Thoracic aorta (tissue), 2 donors: ENCODE measurements at regions not wholly inside any gene's neighbourhood (a gene's known extent, or its start where the extent isn't known, plus 50 kb on each side); places are given as distances from the start of the nearest gene placed in this dataset.

Source experiments
- ATAC-seq: fragments of 150-250 bp; one replicate; pipeline ENCODE4 v1.8.0; 2017; ENCODE audit warnings: low read depth; ENCODE audit not compliant: insufficient number of reproducible peaks, low FRiP score
- DNase-seq: peaks from one replicate; pipeline ENCODE4 v3.0.0-alpha.2; 2020; ENCODE audit warnings: low spot score
- H3K27ac ChIP-seq, 2 donors: fragments of 200-600 bp; sonication (generic); 1 replicate in 1 of 2; 2 replicates in 1 of 2; pipeline ENCODE4 v1.5.1; 2016; ENCODE audit warnings: mild to moderate bottlenecking in 2 of 2, moderate library complexity in 2 of 2
- H3K27me3 ChIP-seq: fragments of 200-600 bp; sonication (generic); replicated peaks from 2 replicates; pipeline ENCODE4 v1.6.0; 2016; ENCODE audit warnings: mild to moderate bottlenecking; ENCODE audit not compliant: insufficient read depth
- H3K36me3 ChIP-seq: fragments of 200-600 bp; sonication (generic); one replicate; pipeline ENCODE4 v1.5.1; 2016
- H3K4me1 ChIP-seq, 2 donors: fragments of 200-600 bp; sonication (generic); 1 replicate in 1 of 2; 2 replicates in 1 of 2; pipeline versions ENCODE4 v1.5.1 to v1.6.0; 2016; ENCODE audit warnings: low read depth in 2 of 2, mild to moderate bottlenecking in 1 of 2; ENCODE audit not compliant: control insufficient read depth in 1 of 2
- H3K4me3 ChIP-seq: fragments of 200-600 bp; sonication (generic); 2 replicates; pipeline ENCODE4 v1.5.1; 2016; ENCODE audit warnings: mild to moderate bottlenecking
- H3K9me3 ChIP-seq: fragments of 200-600 bp; sonication (generic); 2 replicates; pipeline ENCODE4 v1.5.1; 2016
- TF ChIP-seq, protein P1 (sequence below): fragments of 200-600 bp; sonication (generic); IDR thresholded peaks from one replicate; pipeline ENCODE4 v1.5.1; 2019; ENCODE audit warnings: antibody characterized with exemption

DNA sequence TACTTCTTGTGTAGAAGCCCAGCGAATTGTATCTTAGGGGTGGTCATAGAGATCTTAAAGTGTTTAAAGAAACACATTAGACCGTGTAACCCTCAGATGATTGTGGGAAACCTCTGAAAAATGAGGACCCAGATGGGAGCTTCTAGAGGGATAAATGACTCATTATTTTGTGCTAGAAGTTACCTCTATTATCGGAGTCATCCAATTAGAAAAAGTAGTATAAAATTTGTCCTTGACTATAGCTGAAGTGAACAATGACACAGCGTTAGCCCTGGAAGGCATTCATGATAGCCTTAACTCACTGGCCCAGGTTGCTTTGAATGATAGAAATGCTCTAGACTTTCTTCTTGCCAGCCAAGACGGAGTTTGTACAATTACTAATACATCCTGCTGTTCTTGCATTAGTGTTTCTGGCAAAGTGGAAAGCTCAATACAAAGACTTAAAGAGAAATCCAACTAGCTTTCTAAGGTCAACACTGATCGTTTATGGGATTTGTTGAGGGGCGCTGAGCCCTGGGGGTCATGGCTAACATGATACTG is 178.9 kb upstream of the VEGFC start:
- H3K36me3 ChIP-seq, result no peaks in the 10 kb centered on the region
- DNase-seq, result no peak
- TF ChIP-seq, protein P1, sequence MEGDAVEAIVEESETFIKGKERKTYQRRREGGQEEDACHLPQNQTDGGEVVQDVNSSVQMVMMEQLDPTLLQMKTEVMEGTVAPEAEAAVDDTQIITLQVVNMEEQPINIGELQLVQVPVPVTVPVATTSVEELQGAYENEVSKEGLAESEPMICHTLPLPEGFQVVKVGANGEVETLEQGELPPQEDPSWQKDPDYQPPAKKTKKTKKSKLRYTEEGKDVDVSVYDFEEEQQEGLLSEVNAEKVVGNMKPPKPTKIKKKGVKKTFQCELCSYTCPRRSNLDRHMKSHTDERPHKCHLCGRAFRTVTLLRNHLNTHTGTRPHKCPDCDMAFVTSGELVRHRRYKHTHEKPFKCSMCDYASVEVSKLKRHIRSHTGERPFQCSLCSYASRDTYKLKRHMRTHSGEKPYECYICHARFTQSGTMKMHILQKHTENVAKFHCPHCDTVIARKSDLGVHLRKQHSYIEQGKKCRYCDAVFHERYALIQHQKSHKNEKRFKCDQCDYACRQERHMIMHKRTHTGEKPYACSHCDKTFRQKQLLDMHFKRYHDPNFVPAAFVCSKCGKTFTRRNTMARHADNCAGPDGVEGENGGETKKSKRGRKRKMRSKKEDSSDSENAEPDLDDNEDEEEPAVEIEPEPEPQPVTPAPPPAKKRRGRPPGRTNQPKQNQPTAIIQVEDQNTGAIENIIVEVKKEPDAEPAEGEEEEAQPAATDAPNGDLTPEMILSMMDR, result no peak
- no peak overlapping the region for H3K4me3 ChIP-seq
- no peaks in the 10 kb centered on the region for H3K27me3 ChIP-seq
- H3K9me3 ChIP-seq, result no peaks in the 10 kb centered on the region
- H3K27ac ChIP-seq, result no peak overlapping the region
- no peaks in the 10 kb centered on the region for H3K4me1 ChIP-seq
- ATAC-seq, result no peak

GRCh38 chr4:176979416-176979815 is 186.7 kb upstream of the VEGFC start:
- TF ChIP-seq, protein P1, result no peak
- DNase-seq, result no peak
- Histone ChIP-seq H3K4me1 (no peaks in the 10 kb centered on the region), H3K4me3 (no peak overlapping the region), H3K27ac (no peak overlapping the region), H3K36me3 (no peaks in the 10 kb centered on the region), H3K27me3 (no peaks in the 10 kb centered on the region), H3K9me3 (no peaks in the 10 kb centered on the region)
- no peak for ATAC-seq

DNA sequence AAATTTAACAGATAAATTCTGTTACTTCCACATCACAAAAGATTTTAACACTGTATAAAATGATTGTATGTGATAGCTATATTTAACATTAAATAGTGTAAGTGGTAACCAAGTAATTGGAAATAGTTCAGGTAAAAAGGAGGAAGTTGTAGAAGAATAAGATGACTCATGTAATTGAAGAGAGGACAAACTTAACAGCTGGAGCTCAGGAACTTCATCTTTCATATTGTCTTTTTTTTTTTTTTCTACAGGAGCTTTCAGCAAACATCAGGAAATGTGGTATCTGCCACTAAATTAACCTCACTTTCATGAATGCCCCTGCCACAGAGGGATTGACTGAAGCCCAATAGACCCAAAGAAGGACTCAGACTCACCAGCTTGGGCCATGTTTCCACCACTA is 188.4 kb upstream of the VEGFC start:
- no peaks in the 10 kb centered on the region for H3K4me1 ChIP-seq
- H3K36me3 ChIP-seq, result no peaks in the 10 kb centered on the region
- H3K27ac ChIP-seq, result no peak overlapping the region
- TF ChIP-seq, protein P1, result no peak
- no peak overlapping the region for H3K4me3 ChIP-seq
- DNase-seq (no peak), ATAC-seq (no peak)
- H3K27me3 ChIP-seq, result no peaks in the 10 kb centered on the region
- H3K9me3 ChIP-seq, result no peaks in the 10 kb centered on the region

- TF ChIP-seq, protein P1, result no peak
Measured at GRCh38 chr4:176981551-176981950, 188.8 kb upstream of the VEGFC start.

DNA sequence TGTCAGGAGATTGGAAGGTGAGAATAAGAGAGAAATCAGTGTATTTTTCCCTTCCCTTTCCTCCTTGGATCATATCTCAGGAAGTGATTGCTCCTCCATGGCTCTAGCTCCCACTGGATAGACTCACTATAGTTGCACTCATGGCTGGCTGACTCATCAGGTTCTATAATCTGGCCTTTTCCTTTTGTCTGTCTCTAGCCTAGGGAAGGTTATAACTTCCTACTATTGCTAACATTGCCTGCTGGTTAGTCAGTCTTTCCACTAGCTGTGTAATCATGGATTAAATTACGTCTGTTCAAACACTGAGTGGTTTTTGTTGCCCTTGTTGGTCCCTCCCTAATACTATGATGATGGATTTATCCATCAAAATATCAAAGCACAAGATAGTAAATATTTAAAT is 195.5 kb upstream of the VEGFC start:
- no peaks in the 10 kb centered on the region for H3K4me1 ChIP-seq
- H3K4me3 ChIP-seq, result no peak overlapping the region
- DNase-seq (no peak), ATAC-seq (no peak)
- TF ChIP-seq, protein P1, result no peak
- no peaks in the 10 kb centered on the region for H3K36me3 ChIP-seq
- H3K9me3 ChIP-seq, result no peaks in the 10 kb centered on the region
- no peak overlapping the region for H3K27ac ChIP-seq
- no peaks in the 10 kb centered on the region for H3K27me3 ChIP-seq

More at GRCh38 chr4:176981551-176981950, 188.8 kb upstream of the VEGFC start:
- DNase-seq, result no peak
- H3K36me3 ChIP-seq, result no peaks in the 10 kb centered on the region
- no peaks in the 10 kb centered on the region for H3K9me3 ChIP-seq
- ATAC-seq, result no peak
- no peaks in the 10 kb centered on the region for H3K27me3 ChIP-seq
- no peak overlapping the region for H3K27ac ChIP-seq
- H3K4me1 ChIP-seq, result no peaks in the 10 kb centered on the region
- no peak overlapping the region for H3K4me3 ChIP-seq
